NCI-H128 (cell line): ENCODE measurements at regions not wholly inside any gene's neighbourhood (a gene's known extent, or its start where the extent isn't known, plus 50 kb on each side); places are given as distances from the start of the nearest gene placed in this dataset.

Experiments
- DNase-seq: peaks from one replicate; lab custom pipeline; 2025; ENCODE audit not compliant: unreplicated experiment; lab: John Stamatoyannopoulos, UW

- no peak for DNase-seq
These were observed 199.5 kb upstream of the PFKP start for GRCh38 chr10:2867788-2868299.

- DNase-seq, result no peak
These were observed 200.8 kb upstream of the PFKP start for GRCh38 chr10:2866569-2866968.

GRCh38 chr10:2861632-2862210 is 205.6 kb upstream of the PFKP start:
- DNase-seq, result peak; percentile 4

DNA sequence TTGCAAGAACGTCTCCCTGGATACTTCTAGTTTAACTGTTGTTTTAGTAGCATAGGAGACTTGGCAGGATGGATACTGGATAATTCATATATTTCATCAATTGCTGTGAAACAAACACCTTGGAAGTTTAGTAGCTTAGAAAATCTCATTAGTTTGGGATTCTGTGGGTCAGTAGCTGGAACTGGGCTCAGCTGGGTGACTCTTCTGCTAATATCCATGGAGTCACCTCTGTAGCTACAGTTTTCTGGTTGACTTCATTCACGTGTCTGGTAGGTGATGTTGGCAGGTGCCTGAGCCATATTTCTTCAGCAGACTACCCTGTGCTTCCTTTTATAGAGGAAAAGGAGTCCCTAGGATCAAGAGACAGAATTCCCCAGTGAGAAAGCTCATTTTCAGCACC is 208.9 kb upstream of the PFKP start:
- DNase-seq, result no peak

- no peak for DNase-seq
These were observed 210.8 kb upstream of the PFKP start for GRCh38 chr10:2856598-2856997.

DNA sequence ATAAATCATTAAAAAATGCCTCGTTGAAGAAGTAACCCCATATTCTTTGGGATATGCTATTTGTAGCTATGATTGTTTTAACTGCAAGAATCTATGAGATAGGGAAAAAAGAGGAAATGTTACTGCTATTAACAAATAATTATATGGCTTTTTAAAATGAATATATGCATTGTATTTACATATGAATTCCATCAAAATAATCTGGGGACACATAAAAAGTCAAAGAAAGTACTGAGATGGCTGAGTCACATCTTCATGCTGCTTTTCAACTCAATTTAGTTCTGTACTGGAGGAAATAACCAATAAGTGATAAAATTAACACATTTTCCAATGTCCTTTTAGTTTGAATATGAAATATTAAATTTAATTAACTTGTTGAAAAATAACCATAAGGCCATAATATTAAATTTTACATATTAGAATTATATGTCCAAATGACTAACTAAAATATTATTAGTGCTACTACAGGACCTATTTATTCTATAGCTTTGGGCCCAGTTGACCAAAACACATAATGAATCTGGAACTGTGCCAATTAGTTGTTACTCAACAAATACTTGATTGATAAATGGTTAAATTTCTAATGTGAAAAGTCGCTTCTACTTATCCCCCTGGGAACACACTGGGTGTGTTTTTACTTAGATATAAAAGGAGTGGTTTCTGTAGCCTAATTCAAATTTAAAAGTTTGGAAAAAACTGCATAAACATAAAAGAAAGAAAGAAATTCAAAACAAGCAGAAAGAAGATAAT is 214.6 kb upstream of the PFKP start:
- no peak for DNase-seq

GRCh38 chr10:2851566-2851965 is 215.8 kb upstream of the PFKP start:
- peak; percentile 5 for DNase-seq

DNA sequence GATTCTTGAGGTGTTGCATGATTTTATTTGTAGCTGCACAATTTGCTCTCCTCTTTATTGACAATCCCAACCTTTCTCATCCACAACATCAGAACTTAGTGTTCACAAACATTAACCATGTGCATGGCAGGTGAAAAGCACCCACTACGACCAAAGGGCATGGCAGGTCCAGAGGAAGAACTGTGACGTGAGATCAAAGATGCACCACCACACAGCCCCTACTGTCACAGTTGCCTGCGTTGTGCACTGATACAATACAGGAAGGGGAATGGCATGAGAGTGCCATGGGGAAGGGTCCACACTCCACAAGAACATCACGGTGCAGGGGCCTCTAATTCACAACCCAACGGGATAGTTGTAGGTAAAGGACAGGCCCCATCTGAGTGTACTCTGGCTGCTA is 217.1 kb upstream of the PFKP start:
- no peak for DNase-seq

DNA sequence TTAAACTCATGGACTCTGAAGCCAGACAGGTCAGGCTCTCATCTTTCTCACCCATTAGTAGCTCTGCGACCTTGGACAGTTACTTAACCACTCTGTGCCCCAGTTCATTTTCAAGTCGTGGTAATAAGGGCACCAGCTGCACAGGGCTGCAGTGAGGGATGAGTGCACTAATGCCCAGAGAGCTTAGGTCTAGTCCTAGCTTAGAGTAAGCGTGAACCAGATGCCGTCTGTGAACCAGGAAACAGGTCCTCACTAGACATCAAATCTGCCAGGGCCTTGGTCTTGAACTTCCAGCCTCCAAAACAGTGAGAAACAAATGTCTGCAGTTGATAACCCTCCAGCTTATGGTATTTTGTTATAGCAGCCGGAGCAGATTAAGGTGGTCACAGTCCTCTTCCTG is 222.4 kb upstream of the PFKP start:
- DNase-seq, result no peak

GRCh38 chr10:2839081-2839725 is 228.1 kb upstream of the PFKP start:
- no peak for DNase-seq

DNA sequence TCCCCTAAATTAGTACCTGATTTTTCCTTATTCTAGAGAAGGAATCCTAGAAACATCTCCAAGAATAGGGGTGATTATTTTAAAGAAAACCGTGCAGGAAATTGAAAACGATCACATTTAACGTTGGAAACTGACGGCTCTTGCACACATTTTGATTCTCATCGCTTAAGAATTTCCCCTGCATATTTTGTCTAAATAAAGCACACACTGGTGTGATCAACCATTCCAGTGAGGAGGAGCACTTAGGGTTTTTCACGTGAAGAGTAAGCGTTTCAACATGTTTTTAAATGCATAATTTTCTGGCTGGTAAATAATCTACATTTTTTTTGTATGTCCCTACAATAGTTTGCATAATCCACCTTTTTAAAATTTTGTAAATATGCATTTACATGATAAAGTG is 229.7 kb upstream of the PFKP start:
- DNase-seq, result no peak

DNA sequence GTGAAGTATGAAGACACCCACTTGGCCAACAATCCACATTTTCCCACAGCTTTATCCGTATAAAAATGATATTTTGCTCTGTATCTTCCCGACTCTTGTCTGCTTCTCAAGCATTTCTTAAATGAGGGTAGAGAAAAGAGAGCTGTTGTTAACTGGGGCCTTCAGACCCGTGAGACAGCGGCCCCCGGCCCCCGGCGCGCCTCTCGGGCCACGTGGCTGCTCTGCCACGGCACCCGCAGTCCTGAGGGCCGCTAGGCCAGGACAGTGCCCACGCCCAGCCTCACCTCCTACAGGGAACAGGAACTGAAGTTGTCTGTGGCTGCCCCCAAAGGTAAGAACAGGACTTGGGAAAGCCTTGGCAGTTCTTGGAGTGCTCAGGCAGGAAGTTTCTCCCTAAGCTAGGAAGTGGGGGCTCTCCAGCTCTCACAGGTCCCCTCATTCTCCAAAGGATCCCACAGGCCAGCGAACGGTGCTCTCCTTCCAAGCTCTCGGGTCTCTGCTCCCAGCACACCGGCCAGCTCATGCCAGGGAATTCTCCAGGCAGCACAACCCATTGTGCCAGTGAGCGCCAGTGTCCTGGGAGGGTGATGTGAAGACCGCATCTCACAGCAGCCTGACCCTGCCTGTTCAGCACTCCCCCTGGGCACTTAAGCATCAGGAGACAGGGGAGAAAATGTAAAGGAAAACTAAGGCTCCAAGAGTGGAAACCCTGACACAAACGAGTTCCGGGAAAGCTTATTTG is 230.3 kb upstream of the PFKP start:
- no peak for DNase-seq

DNA sequence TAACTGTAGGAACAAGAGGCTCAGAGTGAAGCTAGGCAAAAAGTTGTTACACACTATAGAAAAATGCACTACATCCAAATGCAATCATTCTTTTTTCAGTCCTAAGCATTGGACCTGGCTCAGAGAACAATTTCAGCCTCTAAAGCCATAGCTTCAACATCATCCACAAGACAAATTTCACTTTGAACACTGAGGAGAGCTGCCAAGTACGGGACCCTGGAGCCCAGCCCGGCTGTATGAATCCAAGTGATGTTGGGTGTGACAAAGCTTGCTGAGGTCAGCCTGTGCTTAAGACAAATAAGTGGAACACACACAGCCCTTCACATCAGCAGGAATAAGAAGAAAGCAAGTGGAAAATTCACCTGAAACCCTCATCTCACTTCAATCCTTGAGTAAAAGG is 233.1 kb upstream of the PFKP start:
- no peak for DNase-seq

DNA sequence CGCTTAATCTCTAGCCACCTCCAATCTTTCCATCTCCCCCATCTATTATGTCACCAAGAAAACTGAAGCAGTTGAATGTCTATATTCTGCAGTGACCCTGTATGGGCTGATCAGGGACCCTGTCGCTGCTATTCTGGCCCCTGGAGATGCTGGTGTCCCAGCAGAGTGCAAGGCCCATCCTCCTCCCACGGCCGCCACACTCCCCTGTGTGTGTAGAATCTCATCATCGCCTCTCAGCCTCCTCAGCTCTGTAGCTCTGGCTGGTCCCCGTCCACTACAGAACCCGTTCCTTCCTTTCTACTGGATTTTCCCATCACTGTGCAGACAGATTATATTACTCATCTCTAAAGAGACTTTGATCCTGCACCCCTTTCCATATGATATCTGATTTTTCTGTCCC is 235.8 kb upstream of the PFKP start:
- DNase-seq, result no peak

- no peak for DNase-seq
These were observed 238.6 kb upstream of the PFKP start for GRCh38 chr10:2828741-2829140.

- DNase-seq, result no peak
These were observed 240.7 kb upstream of the PFKP start for GRCh38 chr10:2826675-2827074.

- no peak for DNase-seq
These were observed 241.5 kb upstream of the PFKP start for GRCh38 chr10:2825841-2826240.

DNA sequence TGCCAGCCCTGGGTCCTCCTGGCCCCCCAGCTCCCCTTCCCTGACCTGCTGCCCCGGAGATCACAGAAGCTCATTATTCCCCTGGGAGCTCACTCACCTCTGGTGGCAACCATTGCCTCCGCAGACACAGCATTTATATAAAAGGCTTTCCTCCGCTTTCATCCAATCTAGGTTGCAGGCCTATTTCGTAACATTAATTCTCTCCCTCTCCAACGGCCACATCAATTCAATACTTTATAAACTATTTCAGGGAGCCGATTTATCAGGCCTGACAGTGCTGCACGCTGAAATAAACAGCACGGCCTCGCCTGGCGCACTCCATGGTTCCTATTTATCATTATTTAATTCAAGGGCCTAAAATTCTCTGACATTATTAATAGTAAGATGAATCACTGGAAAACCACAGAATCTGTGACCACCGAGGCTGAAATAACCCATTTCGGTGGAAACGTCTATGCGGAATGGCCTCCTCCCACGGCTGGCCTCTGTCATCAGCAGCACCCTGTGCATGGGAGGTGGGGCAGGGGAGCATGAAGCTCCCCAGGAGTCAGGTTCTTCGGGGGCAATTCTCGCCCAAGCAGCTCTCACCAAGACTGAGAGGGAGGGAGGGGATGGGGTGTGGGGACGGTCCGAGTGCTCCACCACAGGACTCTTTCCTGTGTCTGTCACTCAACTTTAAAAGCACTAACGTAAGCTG is 249.3 kb upstream of the PFKP start:
- no peak for DNase-seq

DNA sequence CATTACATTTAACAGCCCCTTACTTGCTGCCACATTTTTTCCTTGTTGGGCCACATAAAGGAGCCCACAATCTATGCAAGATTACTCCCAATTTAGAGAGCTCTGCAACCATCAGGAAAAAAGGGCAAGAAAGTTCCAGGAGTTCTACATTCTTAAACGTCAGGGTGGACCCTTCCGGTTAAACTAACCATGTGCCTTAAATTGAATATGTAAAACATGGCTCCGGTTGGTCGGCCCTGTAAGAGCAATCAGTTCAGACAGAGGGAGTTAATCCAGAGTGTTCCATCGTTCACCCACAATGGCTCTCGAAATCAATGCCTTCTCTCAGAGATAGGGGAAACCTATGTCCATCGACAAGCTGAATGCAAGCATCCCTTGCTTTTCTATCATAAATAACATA is 253.7 kb upstream of the PFKP start:
- no peak for DNase-seq

GRCh38 chr10:2813286-2813685 is 254.1 kb upstream of the PFKP start:
- no peak for DNase-seq

GRCh38 chr10:2812631-2813030 is 254.7 kb upstream of the PFKP start:
- DNase-seq, result no peak
